ENCODE measurements at regions not wholly inside any gene's neighbourhood (a gene's known extent, or its start where the extent isn't known, plus 50 kb on each side); places are given as distances from the start of the nearest gene placed in this dataset.

DNA sequence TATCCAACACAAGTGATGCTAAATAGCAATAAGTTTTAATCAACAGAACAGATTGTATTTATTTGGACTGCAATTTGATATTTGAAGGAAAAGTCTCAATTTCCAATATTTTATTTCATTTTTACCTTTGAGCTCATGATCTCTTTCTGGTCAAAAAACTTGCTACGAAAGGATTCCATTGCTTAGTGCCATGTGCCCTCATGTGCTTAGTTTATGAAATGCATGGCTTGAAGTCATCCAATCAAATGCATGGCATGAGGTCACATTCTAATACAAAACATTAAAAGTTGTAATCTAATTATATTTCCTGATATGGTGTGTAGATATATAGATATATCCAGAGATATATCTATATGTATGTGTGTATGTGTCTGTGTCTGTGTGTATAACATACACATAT is 321.2 kb upstream of the ADGRB3 start (continued):
- TF ChIP-seq CTCF (IDR thresholded peaks at IDR 0.05 in 2 of 3, conservative IDR thresholded peaks at IDR 0.05 in 1 of 3; ENCODE audit: insufficient read depth in 2 of 3, low read depth in 1 of 3, low read length in 3 of 3) = peak; percentile 28 to 54 (median 50); a peak in 5 of 6 replicates

GRCh38 chr6:68307301-68307700 is 327.8 kb upstream of the ADGRB3 start:
- H3K4me3 ChIP-seq = no peak overlapping the region
- WGBS (ENCODE audit: insufficient coverage, low coverage, missing lambda C conversion rate) = 28% methylated on average over 1 of the region's 1 CpG
- no peak overlapping the region for H3K9ac ChIP-seq (ENCODE audit: insufficient read depth in 1 of 2, low read depth in 2 of 2, low read length in 2 of 2)
- FAIRE-seq (no peak), ATAC-seq (no peak), DNase-seq (ENCODE audit: extremely low read depth in 1 of 4, low spot score in 3 of 4) (no peak)
- TF ChIP-seq ZC3H4 (CRISPR knock-in tag; IDR thresholded peaks at IDR 0.05; ENCODE audit: borderline replicate concordance) = no peak
- TF ChIP-seq ZNF174 (CRISPR knock-in tag; IDR thresholded peaks at IDR 0.05) = no peak
- TF ChIP-seq ZNF175 (CRISPR knock-in tag; IDR thresholded peaks at IDR 0.05; ENCODE audit: low read depth) = no peak
- no peak for TF ChIP-seq PBX2 (CRISPR knock-in tag; IDR thresholded peaks at IDR 0.05; ENCODE audit: low read depth)
- no peak for TF ChIP-seq PBX2 (tag; conservative IDR thresholded peaks at IDR 0.05; ENCODE audit: low read depth)
- TF ChIP-seq PML (IDR thresholded peaks at IDR 0.05; ENCODE audit: low read length) = no peak
- TF ChIP-seq NFE2L1 (tag; IDR thresholded peaks at IDR 0.05; ENCODE audit: borderline replicate concordance, low read depth) = no peak
- no peak for TF ChIP-seq WHSC1 (IDR thresholded peaks at IDR 0.05; ENCODE audit: low read length)
- no peak overlapping the region for H2AFZ ChIP-seq (ENCODE audit: low read depth, low read length)
- in situ Hi-C loops (cut with MboI) = no loop called here
- CTCF ChIA-PET (ENCODE audit: low intra/inter-chr PET ratio) = interaction anchor here (0.6 kb wide), 1 partner anchor 859 kb away, joined by 3 read pairs; no protein-coding TSS in a partner anchor
- no TSS peak for BruUV-seq (replicated peaks)
- H3K4me1 ChIP-seq (replicated peaks in 1 of 2; ENCODE audit: control insufficient read depth in 2 of 2, insufficient read depth in 2 of 2, low read length in 2 of 2) = no peaks in the 10 kb centered on the region
- H3K27ac ChIP-seq (ENCODE audit: extremely low read depth, low read depth, low read length) = no peak overlapping the region
- no peak overlapping the region for H3K4me2 ChIP-seq (ENCODE audit: insufficient read depth, low read length)
- intact Hi-C loops (cut with micrococcal nuclease) = no loop called here
- no peaks in the 10 kb centered on the region; the same call in 1 of the 2 replicates for H3K9me3 ChIP-seq (replicated peaks; ENCODE audit: control insufficient read depth, insufficient read depth, low read depth, low read length)
- H4K20me1 ChIP-seq (replicated peaks; ENCODE audit: control insufficient read depth, insufficient read depth, low read length) = no peaks in the 10 kb centered on the region
- H3K36me3 ChIP-seq (ENCODE audit: control insufficient read depth, insufficient read depth, low read length) = no peaks in the 10 kb centered on the region
- H3K79me2 ChIP-seq (ENCODE audit: control insufficient read depth, insufficient read depth, low read length) = no peaks in the 10 kb centered on the region
- H3K9me1 ChIP-seq (ENCODE audit: control insufficient read depth, insufficient read depth, low read length) = no peaks in the 10 kb centered on the region
- POLR2A ChIA-PET = no interaction called here
- H3K27me3 ChIP-seq (ENCODE audit: control insufficient read depth in 2 of 2, insufficient read depth in 2 of 2, low read length in 2 of 2) = no peaks in the 10 kb centered on the region

Measured in K562 (cell line).